SK-N-SH (cell line): ENCODE measurements at regions not wholly inside any gene's neighbourhood (a gene's known extent, or its start where the extent isn't known, plus 50 kb on each side); places are given as distances from the start of the nearest gene placed in this dataset.

Experiments
- CTCF ChIA-PET: fragments of 300-600, 350-600 bp; formaldehyde crosslinking; extraction: SDS; loops from one replicate; lab custom pipeline; 2021; lab: Yijun Ruan, JAX
- POLR2A ChIA-PET: fragments of 350-600 bp; sonication (Branson Sonifier 250); formaldehyde crosslinking; extraction: SDS; loops from one replicate; lab custom pipeline; 2020; ENCODE audit warnings: antibody characterized with exemption, inconsistent platforms; lab: Yijun Ruan, JAX
- DNase-seq: peaks from one replicate; pipeline ENCODE4 v3.0.0; 2012
- H2AFZ ChIP-seq: fragments of 200-600 bp; sonication (generic); 2 replicates; pipeline ENCODE4 v1.8.1; 2016; ENCODE audit warnings: antibody characterized with exemption, mild to moderate bottlenecking, low read depth
- H3F3A ChIP-seq: fragments of 200-600 bp; sonication (generic); replicated peaks from 2 replicates; pipeline ENCODE3; 2016; ENCODE audit warnings: antibody characterized with exemption, mild to moderate bottlenecking; ENCODE audit not compliant: insufficient read depth
- H3K27ac ChIP-seq, 2 experiments: fragments of 200-500 bp in 1 of 2; fragments of 200-600 bp in 1 of 2; sonication (Bioruptor generic) in 1 of 2; sonication (generic), shearing (Covaris generic) in 1 of 2; 2 replicates each; pipeline versions ENCODE4 v1.5.1 to v1.6.1; 2014 to 2016; ENCODE audit warnings: low read depth in 2 of 2, inconsistent platforms in 1 of 2, low read length in 1 of 2, mild to moderate bottlenecking in 1 of 2, mixed read lengths in 1 of 2
- H3K27me3 ChIP-seq: fragments of 200-600 bp; sonication (generic), shearing (Covaris generic); 2 replicates; pipeline ENCODE4 v1.6.1; 2016; ENCODE audit warnings: mixed run types; ENCODE audit not compliant: insufficient read depth
- H3K36me3 ChIP-seq, 2 experiments: fragments of 200-500 bp in 1 of 2; fragments of 200-600 bp in 1 of 2; sonication (Bioruptor generic) in 1 of 2; sonication (generic) in 1 of 2; replicated peaks in 1 of 2; 2 replicates each; pipeline versions ENCODE3 to v1.5.1; 2014 to 2016; ENCODE audit warnings: low read length in 1 of 2, mild to moderate bottlenecking in 1 of 2; ENCODE audit not compliant: insufficient read depth in 2 of 2, control insufficient read depth in 1 of 2
- H3K4me1 ChIP-seq, 2 experiments: fragments of 200-500 bp in 1 of 2; fragments of 200-600 bp in 1 of 2; sonication (Bioruptor generic) in 1 of 2; sonication (generic), shearing (Covaris generic) in 1 of 2; 2 replicates each; pipeline versions ENCODE4 v1.5.1 to v1.6.1; 2014 to 2016; ENCODE audit warnings: low read depth in 1 of 2, low read length in 1 of 2, mixed run types in 1 of 2; ENCODE audit not compliant: insufficient read depth in 2 of 2, control insufficient read depth in 1 of 2
- H3K4me2 ChIP-seq: fragments of 200-600 bp; sonication (generic), shearing (Covaris generic); 2 replicates; pipeline ENCODE4 v1.6.1; 2017; ENCODE audit warnings: mixed run types
- H3K4me3 ChIP-seq, 2 experiments: fragments of 200-500 bp in 1 of 2; fragments of 200-600 bp in 1 of 2; sonication (Bioruptor generic) in 1 of 2; sonication (generic), shearing (Covaris generic) in 1 of 2; 2 replicates each; pipeline versions ENCODE4 v1.5.1 to v1.8.1; 2014 to 2016; ENCODE audit warnings: low read depth in 2 of 2, inconsistent platforms in 1 of 2, low read length in 1 of 2, mild to moderate bottlenecking in 1 of 2, mixed read lengths in 1 of 2, moderate library complexity in 1 of 2
- H3K79me2 ChIP-seq: fragments of 200-600 bp; sonication (generic); 2 replicates; pipeline ENCODE4 v1.8.1; 2017; ENCODE audit warnings: mild to moderate bottlenecking; ENCODE audit not compliant: insufficient read depth
- H3K9ac ChIP-seq: fragments of 200-600 bp; sonication (generic); 2 replicates; pipeline ENCODE4 v1.6.1; 2017; ENCODE audit warnings: mixed run types
- H3K9me2 ChIP-seq: fragments of 200-600 bp; sonication (generic); 2 replicates; pipeline ENCODE4 v1.6.1; 2017; ENCODE audit warnings: mixed run types
- H3K9me3 ChIP-seq: fragments of 200-600 bp; sonication (generic); 2 replicates; pipeline ENCODE4 v1.6.1; 2017; ENCODE audit warnings: mixed run types, mild to moderate bottlenecking, moderate library complexity
- H4K20me1 ChIP-seq: fragments of 200-600 bp; sonication (generic); 2 replicates; pipeline ENCODE4 v1.6.1; 2017; ENCODE audit warnings: mild to moderate bottlenecking, mixed run types; ENCODE audit not compliant: insufficient read depth
- CHD2 ChIP-seq: fragments of 150-350 bp; IDR thresholded peaks from 2 replicates; pipeline ENCODE4 v1.6.1; 2018; ENCODE audit warnings: low read length; ENCODE audit not compliant: partially characterized antibody
- ELF1 ChIP-seq: IDR thresholded peaks from 2 replicates; pipeline ENCODE4 v1.4.0; 2012
- GATA2 ChIP-seq: sonication (generic); formaldehyde crosslinking; IDR thresholded peaks from 2 replicates; pipeline ENCODE4 v1.5.0; 2020; ENCODE audit warnings: mild to moderate bottlenecking, missing genetic modification reagents
- IRF3 ChIP-seq: fragments of 150-350 bp; IDR thresholded peaks from 2 replicates; pipeline ENCODE4 v1.6.1; 2016; ENCODE audit warnings: mild to moderate bottlenecking, low read depth, low read length
- NRF1 ChIP-seq: IDR thresholded peaks from 2 replicates; pipeline ENCODE4 v1.6.1; 2012; ENCODE audit warnings: low read depth, mild to moderate bottlenecking, low read length
- PBX3 ChIP-seq: IDR thresholded peaks from 2 replicates; pipeline ENCODE4; 2012
- RCOR1 ChIP-seq: fragments of 150-350 bp; IDR thresholded peaks from 2 replicates; pipeline ENCODE4 v1.6.1; 2017; ENCODE audit warnings: antibody characterized with exemption, low read length
- REST ChIP-seq: IDR thresholded peaks from 2 replicates; pipeline ENCODE4 v1.6.1; 2012; ENCODE audit warnings: mild to moderate bottlenecking, low read depth, low read length, moderate library complexity
- RFX5 ChIP-seq: IDR thresholded peaks from 2 replicates; pipeline ENCODE4 v1.6.1; 2012; ENCODE audit warnings: mild to moderate bottlenecking, improper control_type of control experiment, low read length
- TCF12 ChIP-seq: IDR thresholded peaks from 2 replicates; pipeline ENCODE4 v1.4.0; 2012
- TEAD4 ChIP-seq: IDR thresholded peaks from 2 replicates; pipeline ENCODE4 v1.4.0; 2012; ENCODE audit warnings: mild to moderate bottlenecking, borderline replicate concordance; ENCODE audit not compliant: insufficient read depth
- USF2 ChIP-seq: fragments of 150-350 bp; IDR thresholded peaks from 2 replicates; pipeline ENCODE4 v1.6.1; 2017; ENCODE audit warnings: antibody characterized with exemption, low read length, low read depth, borderline replicate concordance
- YY1 ChIP-seq: IDR thresholded peaks from 2 replicates; pipeline ENCODE4 v1.4.0; 2012; ENCODE audit warnings: low read depth, mild to moderate bottlenecking
- WGBS: methylation state at CpG from one replicate; pipeline ENCODE4 v1.1.6; 2017; ENCODE audit warnings: low lambda C conversion rate; 5-methylcytosine and 5-hydroxymethylcytosine counted together

- no peak overlapping the region for H3K4me3 ChIP-seq
- no peak overlapping the region for H3K27ac ChIP-seq
- no peaks in the 10 kb centered on the region for H3F3A ChIP-seq
- no peaks in the 10 kb centered on the region for H3K27me3 ChIP-seq
- H3K36me3 ChIP-seq: no peaks in the 10 kb centered on the region
- ChIA-PET CTCF (no interaction called here), POLR2A (interaction anchor here (0.6 kb wide), 1 partner anchor 1920 kb away, joined by 3 read pairs; no protein-coding TSS in a partner anchor)
- no peaks in the 10 kb centered on the region for H4K20me1 ChIP-seq
- WGBS: 51% methylated on average over 3 of the region's 3 CpGs
- H3K9me2 ChIP-seq: no peaks in the 10 kb centered on the region
- no peak for TF ChIP-seq RFX5
- no peak for TF ChIP-seq YY1
- TF ChIP-seq TEAD4: no peak
- no peak for TF ChIP-seq GATA2 (CRISPR knock-in tag)
- TF ChIP-seq RCOR1: no peak
- TF ChIP-seq USF2: no peak
- no peak for TF ChIP-seq PBX3
- TF ChIP-seq IRF3: no peak
- TF ChIP-seq TCF12: no peak
- TF ChIP-seq CHD2: no peak
- no peak for TF ChIP-seq NRF1
- TF ChIP-seq REST: no peak
- no peak for TF ChIP-seq ELF1
- H2AFZ ChIP-seq: no peak overlapping the region
- no peaks in the 10 kb centered on the region for H3K79me2 ChIP-seq
- no peak for DNase-seq
- H3K9ac ChIP-seq: no peak overlapping the region
- H3K9me3 ChIP-seq: no peaks in the 10 kb centered on the region
- H3K4me2 ChIP-seq: no peak overlapping the region
- no peaks in the 10 kb centered on the region for H3K4me1 ChIP-seq
Measured at GRCh38 chr2:14134771-14135170, 497.7 kb upstream of the LRATD1 start.
